ENCODE measurements at regions not wholly inside any gene's neighbourhood (a gene's known extent, or its start where the extent isn't known, plus 50 kb on each side); places are given as distances from the start of the nearest gene placed in this dataset.

- no peaks in the 10 kb centered on the region for H3K27me3 ChIP-seq (ENCODE audit: control insufficient read depth in 2 of 2, insufficient read depth in 2 of 2, low read length in 2 of 2)
- peaks cover 0 to 5% (median 0%) of the 10 kb centered on the region in 3 donors for H3K27me3 Mint-ChIP-seq (ENCODE audit: low read depth in 3 of 3)
- WGBS (ENCODE audit: insufficient coverage), result 89% methylated on average over 9 of the region's 11 CpGs
- no peaks in the 10 kb centered on the region for H3K79me2 ChIP-seq (ENCODE audit: insufficient read depth, low read length)
- peaks cover 14 to 36% (median 28%) of the 10 kb centered on the region in 7 donors for H3K9me3 Mint-ChIP-seq
- H3K4me2 ChIP-seq (replicated peaks; ENCODE audit: extremely low read depth, low read length, poor library complexity, severe bottlenecking), result no peak overlapping the region
- H3K36me3 ChIP-seq (replicated peaks in 1 of 2; ENCODE audit: control insufficient read depth in 1 of 2, insufficient read depth in 2 of 2, low read length in 2 of 2), result no peaks in the 10 kb centered on the region
- no peak overlapping the region for H3K4me3 Mint-ChIP-seq
- H4K20me1 ChIP-seq (ENCODE audit: insufficient read depth, low read length), result no peaks in the 10 kb centered on the region
- peaks cover 24 to 29% of the 10 kb centered on the region in 2 donors for H3K9me3 ChIP-seq (replicated peaks in 1 of 2; ENCODE audit: control insufficient read depth in 1 of 2, insufficient read depth in 1 of 2, low read length in 2 of 2)
- no peaks in the 10 kb centered on the region for H3K36me3 Mint-ChIP-seq
- no peak for TF ChIP-seq CTCF (IDR thresholded peaks at IDR 0.05)
- no peak for DNase-seq
- no peak overlapping the region for H3K27ac ChIP-seq (ENCODE audit: low read depth in 1 of 2, low read length in 2 of 2)
- intact Hi-C loops (cut with micrococcal nuclease), result no loop called here
- no peak overlapping the region for H2AFZ ChIP-seq (ENCODE audit: insufficient read depth, low read depth, low read length, poor library complexity, severe bottlenecking)
- no peak overlapping the region for H3K9ac ChIP-seq (ENCODE audit: insufficient read depth, low read length, poor library complexity, severe bottlenecking)
- no peaks in the 10 kb centered on the region for H3K4me1 ChIP-seq (ENCODE audit: control insufficient read depth in 1 of 2, insufficient read depth in 2 of 2, low read length in 2 of 2)
- no peaks in the 10 kb centered on the region for H3K4me1 Mint-ChIP-seq
- no peak overlapping the region for H3K4me3 ChIP-seq (replicated peaks in 1 of 3; ENCODE audit: low read depth in 2 of 3, low read length in 3 of 3)
- peak overlapping the region in 1 of 7 donors; percentile 58 for H3K27ac Mint-ChIP-seq
These were observed 283.6 kb downstream of the AJAP1 start for GRCh38 chr1:4937876-4938534.

GRCh38 chr1:4935807-4936206 lies 281.4 kb downstream of the AJAP1 start:
- H3K36me3 Mint-ChIP-seq, result no peaks in the 10 kb centered on the region
- no peak overlapping the region for H3K4me3 Mint-ChIP-seq
- Histone ChIP-seq H3K9ac (ENCODE audit: insufficient read depth, low read length, poor library complexity, severe bottlenecking) (no peak overlapping the region), H3K79me2 (ENCODE audit: insufficient read depth, low read length) (no peaks in the 10 kb centered on the region), H3K27me3 (ENCODE audit: control insufficient read depth in 2 of 2, insufficient read depth in 2 of 2, low read length in 2 of 2) (no peaks in the 10 kb centered on the region), H3K4me1 (ENCODE audit: control insufficient read depth in 1 of 2, insufficient read depth in 2 of 2, low read length in 2 of 2) (no peaks in the 10 kb centered on the region), H4K20me1 (ENCODE audit: insufficient read depth, low read length) (no peaks in the 10 kb centered on the region), H3K27ac (ENCODE audit: low read depth in 1 of 2, low read length in 2 of 2) (no peak overlapping the region), H3K4me2 (replicated peaks; ENCODE audit: extremely low read depth, low read length, poor library complexity, severe bottlenecking) (no peak overlapping the region), H3K36me3 (replicated peaks in 1 of 2; ENCODE audit: control insufficient read depth in 1 of 2, insufficient read depth in 2 of 2, low read length in 2 of 2) (no peaks in the 10 kb centered on the region), H3K9me3 (replicated peaks in 1 of 2; ENCODE audit: control insufficient read depth in 1 of 2, insufficient read depth in 1 of 2, low read length in 2 of 2) (peaks cover 19 to 22% of the 10 kb centered on the region in 2 donors), H2AFZ (ENCODE audit: insufficient read depth, low read depth, low read length, poor library complexity, severe bottlenecking) (no peak overlapping the region), H3K4me3 (replicated peaks in 1 of 3; ENCODE audit: low read depth in 2 of 3, low read length in 3 of 3) (no peak overlapping the region)
- H3K27me3 Mint-ChIP-seq (ENCODE audit: low read depth in 3 of 3), result peaks cover 0 to 2% (median 0%) of the 10 kb centered on the region in 3 donors
- peaks cover 12 to 28% (median 21%) of the 10 kb centered on the region in 7 donors for H3K9me3 Mint-ChIP-seq
- no peak for DNase-seq
- intact Hi-C loops (cut with micrococcal nuclease), result no loop called here
- no peak overlapping the region for H3K27ac Mint-ChIP-seq
- no peaks in the 10 kb centered on the region for H3K4me1 Mint-ChIP-seq
- TF ChIP-seq CTCF (IDR thresholded peaks at IDR 0.05), result no peak
- 84% methylated on average over 4 of the region's 4 CpGs for WGBS (ENCODE audit: insufficient coverage)
